Mesothelial cell of epicardium (in vitro differentiated cells): ENCODE measurements at regions not wholly inside any gene's neighbourhood (a gene's known extent, or its start where the extent isn't known, plus 50 kb on each side); places are given as distances from the start of the nearest gene placed in this dataset.

Experiments used
- DNase-seq, 2 experiments: peaks; one replicate each; pipeline ENCODE4 v3.0.0; 2021; ENCODE audit warnings: low spot score in 2 of 2; ENCODE audit not compliant: unreplicated experiment in 2 of 2
- H3K27ac Mint-ChIP-seq: 2 replicates; pipeline ENCODE4 v1.8.0; 2021; ENCODE audit warnings: mixed read lengths
- H3K27me3 Mint-ChIP-seq: 2 replicates; pipeline ENCODE4 v1.8.0; 2021; ENCODE audit warnings: low read depth, mixed read lengths
- H3K36me3 Mint-ChIP-seq: 2 replicates; pipeline ENCODE4 v1.8.0; 2021; ENCODE audit warnings: mixed read lengths
- H3K4me1 Mint-ChIP-seq: 2 replicates; pipeline ENCODE4 v1.8.0; 2021; ENCODE audit warnings: mixed read lengths
- H3K4me3 Mint-ChIP-seq: 2 replicates; pipeline ENCODE4 v1.8.0; 2021; ENCODE audit warnings: mild to moderate bottlenecking, moderate library complexity, mixed read lengths
- H3K9me3 Mint-ChIP-seq: 2 replicates; pipeline ENCODE4 v1.8.0; 2021; ENCODE audit warnings: mixed read lengths
- TF ChIP-seq, protein P1 (sequence below): fragments of 200-600 bp; sonication (generic); IDR thresholded peaks from one replicate; pipeline ENCODE4 v1.5.0; 2021; ENCODE audit warnings: antibody characterized with exemption; ENCODE audit not compliant: unreplicated experiment

DNA sequence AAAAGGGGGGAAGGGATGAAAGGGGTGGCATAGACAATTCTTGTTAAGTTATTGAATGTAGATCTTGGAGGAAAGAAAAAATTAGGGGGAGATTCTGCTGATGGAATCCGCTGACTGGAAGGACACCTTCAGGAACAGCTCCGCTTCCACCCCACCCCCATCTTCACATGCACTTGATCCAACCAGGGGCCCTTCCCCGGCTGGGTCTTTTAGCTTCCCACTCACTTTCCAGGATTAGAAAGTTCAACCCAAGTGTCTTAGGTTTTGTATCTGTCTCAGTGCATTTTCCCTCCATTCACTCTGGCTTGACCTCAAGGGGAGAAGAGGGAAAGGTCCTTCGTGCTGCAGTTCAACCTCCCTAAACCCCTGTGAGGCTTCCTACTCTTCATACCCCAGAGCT is 141.4 kb downstream of the IRS2 start:
- H3K4me1 Mint-ChIP-seq: peaks cover 7% of the 10 kb centered on the region
- H3K27ac Mint-ChIP-seq: no peak overlapping the region
- H3K27me3 Mint-ChIP-seq: no peaks in the 10 kb centered on the region
- peaks cover 20% of the 10 kb centered on the region for H3K9me3 Mint-ChIP-seq
- TF ChIP-seq, protein P1, sequence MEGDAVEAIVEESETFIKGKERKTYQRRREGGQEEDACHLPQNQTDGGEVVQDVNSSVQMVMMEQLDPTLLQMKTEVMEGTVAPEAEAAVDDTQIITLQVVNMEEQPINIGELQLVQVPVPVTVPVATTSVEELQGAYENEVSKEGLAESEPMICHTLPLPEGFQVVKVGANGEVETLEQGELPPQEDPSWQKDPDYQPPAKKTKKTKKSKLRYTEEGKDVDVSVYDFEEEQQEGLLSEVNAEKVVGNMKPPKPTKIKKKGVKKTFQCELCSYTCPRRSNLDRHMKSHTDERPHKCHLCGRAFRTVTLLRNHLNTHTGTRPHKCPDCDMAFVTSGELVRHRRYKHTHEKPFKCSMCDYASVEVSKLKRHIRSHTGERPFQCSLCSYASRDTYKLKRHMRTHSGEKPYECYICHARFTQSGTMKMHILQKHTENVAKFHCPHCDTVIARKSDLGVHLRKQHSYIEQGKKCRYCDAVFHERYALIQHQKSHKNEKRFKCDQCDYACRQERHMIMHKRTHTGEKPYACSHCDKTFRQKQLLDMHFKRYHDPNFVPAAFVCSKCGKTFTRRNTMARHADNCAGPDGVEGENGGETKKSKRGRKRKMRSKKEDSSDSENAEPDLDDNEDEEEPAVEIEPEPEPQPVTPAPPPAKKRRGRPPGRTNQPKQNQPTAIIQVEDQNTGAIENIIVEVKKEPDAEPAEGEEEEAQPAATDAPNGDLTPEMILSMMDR: no peak
- no peak for DNase-seq
- no peak overlapping the region for H3K4me3 Mint-ChIP-seq
- H3K36me3 Mint-ChIP-seq: peaks cover 8% of the 10 kb centered on the region

DNA sequence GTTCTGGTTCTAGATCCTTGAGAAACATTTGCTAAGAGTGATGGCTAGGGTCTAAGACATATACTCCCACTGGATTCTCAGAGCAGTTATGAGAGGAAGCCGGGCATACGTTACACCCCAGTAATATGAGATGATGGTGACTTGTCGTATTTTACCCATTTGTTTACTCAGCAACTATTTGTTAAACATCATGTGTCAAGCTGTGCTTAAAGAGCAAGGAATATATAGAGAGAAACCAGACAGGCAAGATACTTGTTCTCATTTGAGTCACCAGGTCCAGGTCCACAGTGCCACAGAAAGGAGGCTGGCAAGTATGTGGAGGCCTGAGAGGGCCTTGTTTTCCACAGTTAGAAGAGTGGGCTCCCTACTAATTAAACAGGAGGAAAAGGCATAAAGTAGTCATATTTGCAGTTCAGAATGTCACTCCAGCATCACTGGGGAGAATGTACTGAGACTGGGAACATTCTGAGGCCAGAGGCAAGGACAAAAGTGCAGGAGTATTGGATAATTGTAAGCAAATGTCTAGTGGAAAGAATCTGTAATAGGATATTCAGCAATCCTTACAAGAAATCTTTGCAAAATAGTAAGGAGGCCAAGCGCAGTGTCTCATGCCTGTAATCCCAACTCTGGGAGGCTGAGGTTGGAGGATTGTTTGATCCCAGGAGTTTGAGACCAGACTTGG is 142.2 kb downstream of the IRS2 start:
- Mint-ChIP-seq H3K9me3 (peaks cover 21% of the 10 kb centered on the region), H3K4me3 (no peak overlapping the region), H3K4me1 (peaks cover 7% of the 10 kb centered on the region), H3K36me3 (peaks cover 8% of the 10 kb centered on the region), H3K27me3 (no peaks in the 10 kb centered on the region), H3K27ac (no peak overlapping the region)
- TF ChIP-seq, protein P1: no peak
- DNase-seq: no peak

DNA sequence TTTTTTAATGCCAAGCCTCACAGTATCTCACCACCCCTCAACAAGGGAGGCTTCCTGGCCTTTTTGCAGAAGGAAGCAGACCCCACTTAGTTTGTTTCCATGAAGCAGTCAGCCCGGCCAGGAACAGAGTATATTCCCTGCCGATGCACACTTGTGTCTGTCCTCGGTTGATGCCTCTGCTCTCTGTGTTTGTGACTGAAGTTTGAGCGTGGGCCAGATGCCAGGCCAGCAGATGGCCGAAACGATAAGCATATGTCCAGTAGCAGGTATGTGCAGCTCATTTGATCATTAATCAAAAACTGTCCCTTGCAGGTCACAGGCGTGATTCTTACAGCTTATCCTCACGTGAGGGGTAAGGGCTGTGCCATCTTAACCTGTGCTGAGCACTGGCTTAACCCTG is 144.0 kb downstream of the IRS2 start:
- H3K4me1 Mint-ChIP-seq: peaks cover 7% of the 10 kb centered on the region
- H3K27me3 Mint-ChIP-seq: no peaks in the 10 kb centered on the region
- H3K9me3 Mint-ChIP-seq: peaks cover 21% of the 10 kb centered on the region
- no peak overlapping the region for H3K4me3 Mint-ChIP-seq
- TF ChIP-seq, protein P1: no peak
- H3K27ac Mint-ChIP-seq: no peak overlapping the region
- H3K36me3 Mint-ChIP-seq: peaks cover 8% of the 10 kb centered on the region
- no peak for DNase-seq

DNA sequence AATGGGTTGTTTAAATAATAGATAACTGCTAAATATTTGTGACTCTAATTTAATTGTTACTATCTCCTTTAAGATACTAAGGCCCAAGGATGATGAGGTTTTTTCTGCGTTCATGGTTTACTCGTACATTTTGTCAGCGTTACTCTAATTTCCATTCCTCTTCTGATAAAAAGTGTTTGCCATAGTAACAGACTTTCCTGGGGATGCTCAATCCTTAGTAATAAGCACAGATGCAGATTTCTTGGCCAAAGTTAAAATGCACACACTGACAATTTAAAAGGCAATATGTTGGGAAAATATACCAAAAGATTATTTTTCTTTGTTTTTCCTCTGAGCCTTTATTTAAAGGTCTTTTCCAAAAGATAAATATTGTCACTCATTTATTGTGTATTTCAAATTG is 149.6 kb downstream of the IRS2 start:
- H3K4me3 Mint-ChIP-seq: no peak overlapping the region
- no peaks in the 10 kb centered on the region for H3K27me3 Mint-ChIP-seq
- H3K36me3 Mint-ChIP-seq: peaks cover 8% of the 10 kb centered on the region
- H3K9me3 Mint-ChIP-seq: peaks cover 27% of the 10 kb centered on the region
- TF ChIP-seq, protein P1: no peak
- no peaks in the 10 kb centered on the region for H3K4me1 Mint-ChIP-seq
- no peak overlapping the region for H3K27ac Mint-ChIP-seq
- DNase-seq: no peak

DNA sequence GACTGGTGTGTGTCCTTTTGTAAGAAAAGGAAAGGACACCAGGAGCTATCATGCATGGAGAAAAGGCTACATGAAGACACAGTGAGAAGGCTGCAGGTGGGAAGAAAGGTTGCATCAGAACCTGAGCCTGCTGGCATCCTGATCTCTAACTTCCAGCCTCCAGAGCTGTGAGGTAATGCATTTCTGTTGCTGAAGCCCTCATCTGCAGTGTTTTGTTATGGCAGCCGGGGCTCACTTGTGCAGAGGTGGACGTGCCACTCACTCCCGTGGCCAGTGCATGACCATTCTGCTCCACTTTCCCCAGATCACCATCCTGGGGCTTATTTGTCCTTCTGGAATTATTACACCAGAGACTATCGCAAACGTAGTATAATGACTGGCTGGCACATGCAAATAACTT is 155.3 kb downstream of the IRS2 start:
- H3K9me3 Mint-ChIP-seq: peaks cover 10% of the 10 kb centered on the region
- H3K4me3 Mint-ChIP-seq: no peak overlapping the region
- TF ChIP-seq, protein P1: no peak
- no peaks in the 10 kb centered on the region for H3K36me3 Mint-ChIP-seq
- no peak for DNase-seq
- no peak overlapping the region for H3K27ac Mint-ChIP-seq
- peaks cover 4% of the 10 kb centered on the region for H3K27me3 Mint-ChIP-seq
- H3K4me1 Mint-ChIP-seq: no peaks in the 10 kb centered on the region

DNA sequence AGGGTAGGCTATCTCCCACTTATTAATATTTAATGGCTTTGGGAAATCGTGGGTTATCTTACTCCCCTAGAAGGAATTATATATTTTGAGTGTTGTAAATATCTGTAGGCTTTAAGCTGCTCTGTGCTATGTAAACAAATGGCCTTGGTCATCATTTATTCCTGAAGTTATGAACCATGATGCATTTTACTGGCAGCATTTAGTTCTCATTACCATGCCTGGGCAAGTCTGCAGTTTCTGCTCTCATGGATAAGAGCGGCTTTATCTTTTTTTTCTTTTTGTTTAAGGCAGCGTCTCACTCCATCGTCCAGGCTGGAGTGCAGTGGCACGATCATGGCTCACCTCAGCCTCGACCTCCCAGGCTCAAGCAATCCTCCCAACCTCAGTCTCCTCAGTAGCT is 156.1 kb downstream of the IRS2 start:
- TF ChIP-seq, protein P1: no peak
- peaks cover 8% of the 10 kb centered on the region for H3K9me3 Mint-ChIP-seq
- H3K36me3 Mint-ChIP-seq: no peaks in the 10 kb centered on the region
- no peak overlapping the region for H3K27ac Mint-ChIP-seq
- peaks cover 4% of the 10 kb centered on the region for H3K27me3 Mint-ChIP-seq
- DNase-seq: no peak
- H3K4me3 Mint-ChIP-seq: no peak overlapping the region
- H3K4me1 Mint-ChIP-seq: no peaks in the 10 kb centered on the region
